HG03571 (cell line): ENCODE measurements at regions not wholly inside any gene's neighbourhood (a gene's known extent, or its start where the extent isn't known, plus 50 kb on each side); places are given as distances from the start of the nearest gene placed in this dataset.
"Not testable (repeated sequence)": the region's sequence is repeated elsewhere in the genome, so short reads cannot be mapped to it uniquely, and the experiment has no call there.

Experiments used
- ATAC-seq: cut with Tn5 transposase; IDR thresholded peaks from one replicate; pipeline ENCODE4 v1.9.1; 2021; ENCODE audit not compliant: unreplicated experiment

DNA sequence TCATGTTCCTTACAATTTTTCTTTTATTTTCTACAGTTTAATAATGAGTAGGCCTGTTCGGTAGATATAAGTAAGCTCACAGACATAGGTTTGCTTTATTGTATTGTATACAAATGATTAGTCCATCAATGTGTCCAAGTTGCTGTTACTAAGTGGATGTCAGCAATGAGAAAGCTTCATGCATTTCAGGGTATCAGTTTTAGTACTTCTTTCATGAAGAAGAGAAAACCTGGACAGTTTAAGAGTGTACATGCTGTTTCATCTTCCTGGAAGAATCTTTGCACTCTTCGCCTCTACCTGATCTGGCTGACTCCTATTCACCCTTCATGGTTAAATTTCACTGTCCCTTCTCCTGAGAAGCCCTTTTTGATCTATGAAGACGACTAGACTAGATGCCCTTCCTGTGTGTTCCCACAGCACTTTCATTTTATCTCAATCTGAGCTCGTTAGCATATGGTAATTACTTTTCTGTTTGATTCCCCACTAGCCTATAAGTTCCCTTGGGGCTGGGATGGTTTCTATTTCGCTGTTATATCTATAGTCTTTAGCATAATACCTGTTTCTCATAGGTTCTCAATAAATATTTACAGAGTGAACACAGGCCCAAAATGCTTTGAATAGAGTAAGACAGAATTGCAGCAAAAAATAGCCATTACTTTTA, 70.7 kb downstream of the CETN3 start:
- ATAC-seq = peak; percentile 88

GRCh38 chr5:90337449-90338052, 72.0 kb downstream of the CETN3 start:
- ATAC-seq = no peak

DNA sequence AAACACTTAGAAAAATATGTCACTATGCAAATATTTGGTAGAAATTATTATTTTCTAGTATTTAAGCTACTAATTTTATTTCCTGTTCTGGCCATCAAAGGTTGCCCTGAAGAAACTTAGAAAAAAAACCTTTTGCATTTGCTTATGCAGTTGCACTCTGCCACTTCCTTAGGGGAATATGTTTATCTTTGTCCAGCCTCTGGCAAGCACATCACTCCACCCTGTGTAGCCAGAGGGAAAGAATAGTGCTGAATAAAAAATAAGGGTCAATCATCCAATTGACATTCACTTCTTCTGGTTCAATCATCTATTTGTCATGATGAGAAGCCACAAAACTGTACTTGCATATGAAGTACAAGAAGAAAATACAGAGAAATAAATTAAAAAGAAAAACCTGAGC, 72.8 kb downstream of the CETN3 start:
- ATAC-seq = no peak

GRCh38 chr5:90334741-90335140, 74.8 kb downstream of the CETN3 start:
- ATAC-seq = no peak

GRCh38 chr5:90329911-90330310, 79.6 kb downstream of the CETN3 start:
- no peak for ATAC-seq

GRCh38 chr5:90326995-90327394, 82.6 kb downstream of the CETN3 start:
- no peak for ATAC-seq

DNA sequence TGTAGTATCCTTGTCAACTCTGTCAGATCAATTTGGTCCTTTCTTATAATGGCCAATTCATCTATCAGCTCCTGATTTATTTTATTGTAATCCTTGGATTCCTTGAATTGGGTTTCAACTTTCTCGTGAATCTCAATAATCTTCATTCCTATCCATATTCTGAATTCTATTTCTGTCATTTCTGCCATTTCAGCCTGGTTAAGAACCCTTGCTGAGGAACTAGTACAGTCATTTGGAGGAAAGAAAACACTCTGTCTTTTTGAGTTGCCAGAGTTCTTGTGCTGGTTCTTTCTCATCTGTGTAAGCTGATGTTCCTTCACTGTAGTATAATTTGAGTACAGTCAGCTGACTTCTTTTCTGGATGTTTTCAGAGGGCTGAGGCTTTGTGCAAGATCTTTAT, 84.5 kb downstream of the CETN3 start:
- no peak for ATAC-seq

- not testable (repeated sequence) for ATAC-seq
Measured at GRCh38 chr5:90320348-90320747, 89.2 kb downstream of the CETN3 start.

DNA sequence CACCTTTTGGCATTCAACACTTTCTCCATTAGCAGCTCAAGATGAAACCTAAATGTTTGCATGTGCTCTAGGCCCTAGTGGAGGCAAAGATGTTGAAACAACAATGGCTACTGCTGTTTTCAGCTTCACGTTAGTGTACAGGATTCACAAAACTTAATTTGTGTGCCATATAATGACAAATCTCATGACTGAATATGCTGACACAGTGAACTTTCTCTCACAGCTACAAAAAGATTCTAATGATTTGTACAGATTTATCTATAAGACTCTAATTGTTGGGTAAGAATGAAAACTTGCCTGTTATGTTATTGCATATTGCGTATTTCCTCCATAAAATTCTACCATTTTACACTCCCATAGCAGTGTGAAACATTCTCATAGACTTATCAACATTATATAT, 97.5 kb downstream of the CETN3 start:
- ATAC-seq = no peak

GRCh38 chr5:90311401-90311800, 98.2 kb downstream of the CETN3 start:
- ATAC-seq = no peak

DNA sequence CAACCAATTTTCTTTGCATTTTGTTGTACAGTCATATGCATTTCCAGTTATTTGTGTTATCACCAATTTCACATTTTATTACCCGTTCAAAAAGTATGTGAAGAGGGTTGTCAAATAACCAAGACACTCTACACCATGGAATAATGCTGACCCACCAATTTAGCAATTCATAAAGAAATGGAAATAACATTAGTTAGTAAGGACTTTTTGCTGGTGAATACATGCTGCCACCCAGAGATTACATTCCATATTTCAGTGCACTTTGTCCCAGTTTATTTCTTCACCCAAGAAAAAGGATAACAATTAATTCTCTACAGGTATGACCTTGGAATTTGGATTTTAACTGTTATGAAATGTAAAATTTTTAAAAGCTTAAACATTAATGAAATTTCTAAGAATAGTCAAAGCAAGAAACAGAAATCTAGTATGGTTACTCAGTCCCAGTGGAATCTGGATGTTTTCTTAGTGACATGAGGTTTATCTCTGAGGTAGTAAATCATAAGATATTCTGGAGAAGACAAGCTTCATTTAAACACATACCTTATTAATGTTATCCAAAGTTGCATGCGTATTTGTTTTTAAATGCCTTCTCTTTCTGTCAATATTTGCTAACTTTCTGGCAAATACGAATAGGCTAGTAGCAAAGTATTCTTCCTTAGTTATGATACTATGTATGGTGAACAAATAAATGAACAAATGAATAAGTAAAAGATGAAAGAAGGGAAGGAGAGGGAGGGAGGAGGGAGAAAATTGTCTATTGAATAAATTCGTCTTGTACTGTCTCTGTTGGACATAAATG, 100.6 kb downstream of the CETN3 start:
- no peak for ATAC-seq

DNA sequence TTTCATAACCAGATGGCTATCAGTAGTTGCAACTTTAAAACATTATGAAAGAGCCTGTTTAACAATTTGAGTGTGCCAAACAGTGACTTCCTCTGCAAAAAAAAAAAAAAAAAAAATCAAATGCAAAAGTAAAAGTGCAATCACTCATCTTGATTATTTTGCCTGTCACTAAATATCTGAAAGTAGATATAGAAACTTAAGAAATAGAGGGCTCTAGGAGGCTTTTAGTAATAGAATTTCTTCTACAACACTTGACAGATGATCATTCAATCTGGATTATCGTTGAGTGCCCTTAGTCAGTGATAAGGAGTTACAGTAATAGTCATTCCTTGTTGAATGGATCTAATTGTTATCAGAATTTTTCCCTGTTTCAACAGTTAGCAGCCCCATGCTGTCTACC, 101.8 kb downstream of the CETN3 start:
- no peak for ATAC-seq

- no peak for ATAC-seq
Measured at GRCh38 chr5:90307322-90307721, 102.2 kb downstream of the CETN3 start.

- no peak for ATAC-seq
Measured at GRCh38 chr5:90306613-90307012, 102.9 kb downstream of the CETN3 start.

DNA sequence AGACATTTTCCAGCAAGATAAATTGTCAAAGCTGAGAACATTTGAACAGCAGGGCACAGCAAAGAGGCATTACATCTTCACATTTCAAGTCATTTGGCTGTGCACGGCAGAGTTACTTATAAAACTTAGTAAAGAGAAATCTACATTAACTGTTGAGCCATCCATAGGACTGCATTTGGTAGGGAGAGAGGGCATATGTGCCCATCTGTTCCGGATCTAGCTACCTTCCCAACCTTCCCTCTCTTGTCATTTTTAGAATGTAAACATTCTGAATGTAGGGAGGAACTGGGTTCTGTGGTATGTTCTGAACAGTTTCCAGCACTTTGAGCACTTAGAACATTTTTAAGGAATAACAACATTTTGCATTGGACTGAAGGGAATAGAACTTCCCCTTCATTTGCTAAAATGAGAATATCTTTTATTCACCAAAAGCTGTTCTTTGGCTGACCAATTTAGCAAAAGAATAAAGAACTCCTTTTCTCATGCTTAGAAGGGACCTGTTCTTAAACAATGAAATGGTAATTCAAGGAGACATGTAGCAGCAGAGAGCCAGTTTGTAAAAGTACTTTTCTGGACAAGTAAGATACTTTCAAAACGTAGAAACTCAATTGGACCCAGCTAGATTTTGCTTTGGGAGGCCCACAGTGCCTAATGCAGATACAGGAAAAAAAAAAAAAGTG, 104.4 kb downstream of the CETN3 start:
- ATAC-seq = no peak

- ATAC-seq = no peak
Measured at GRCh38 chr5:90301248-90301647, 108.3 kb downstream of the CETN3 start.

- ATAC-seq = no peak
Measured at GRCh38 chr5:90297045-90297764, 112.4 kb downstream of the CETN3 start.

DNA sequence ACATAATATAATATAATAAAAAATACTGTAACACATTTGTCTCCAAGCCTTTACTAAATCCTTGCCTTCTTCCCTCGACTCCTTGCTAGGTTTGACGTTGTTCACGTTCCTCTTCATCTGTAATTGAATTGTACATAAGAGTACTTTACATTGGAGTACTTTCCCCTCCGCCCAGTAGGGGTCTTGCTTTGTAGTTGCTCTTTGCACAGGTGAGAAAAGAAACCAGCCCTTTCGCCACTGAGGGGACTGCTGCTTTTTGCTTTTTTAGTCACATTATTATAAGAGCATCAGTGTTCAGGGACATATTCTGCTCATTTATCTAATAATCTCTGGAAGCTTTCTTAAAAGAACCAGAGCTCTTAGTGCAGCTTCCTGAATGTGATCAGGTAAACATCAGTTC, 115.0 kb downstream of the CETN3 start:
- ATAC-seq = no peak

DNA sequence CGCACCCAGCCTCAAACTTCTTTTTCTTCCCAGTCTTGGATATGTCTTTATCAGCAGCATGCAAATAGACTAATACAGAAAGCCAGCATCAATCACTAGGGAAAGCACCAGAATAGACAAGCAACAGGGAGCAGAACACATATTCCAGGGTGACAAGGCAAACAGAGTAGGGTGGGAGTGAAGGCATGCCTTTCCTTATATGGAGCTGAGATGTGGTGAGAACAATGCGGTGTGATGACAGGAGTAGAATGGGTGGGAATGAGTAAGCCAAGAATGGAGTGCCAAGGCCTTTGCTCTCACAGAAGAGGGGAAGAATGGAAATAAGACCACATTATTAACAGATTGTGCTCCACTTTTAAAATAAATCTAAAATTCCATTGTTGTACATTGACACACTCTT, 115.6 kb downstream of the CETN3 start:
- no peak for ATAC-seq

DNA sequence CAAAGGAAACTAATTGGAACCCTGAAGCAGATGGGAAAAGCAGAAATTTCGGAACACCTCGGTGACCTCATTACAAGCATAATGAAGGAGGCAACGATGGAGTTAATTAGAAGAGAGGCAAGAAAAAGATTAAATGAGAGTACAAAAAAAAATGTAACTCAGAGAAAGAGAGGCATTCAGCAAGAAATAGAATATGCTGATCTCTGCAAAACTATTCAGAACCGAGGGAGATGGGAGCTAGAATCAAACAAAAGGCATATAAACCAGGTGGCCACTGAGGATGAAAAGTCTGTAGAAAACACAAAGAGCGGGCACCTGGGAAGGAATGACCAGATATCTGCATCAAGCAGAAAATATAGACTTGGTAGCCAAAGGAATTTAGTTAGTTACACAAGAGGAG, 118.9 kb downstream of the CETN3 start:
- no peak for ATAC-seq

GRCh38 chr5:90289837-90290236, 119.7 kb downstream of the CETN3 start:
- no peak for ATAC-seq
